IMR-90 (cell line): ENCODE measurements at regions not wholly inside any gene's neighbourhood (a gene's known extent, or its start where the extent isn't known, plus 50 kb on each side); places are given as distances from the start of the nearest gene placed in this dataset.

Experiments
- ATAC-seq: fragments of 200-7000 bp; cut with Tn5 transposase; 2 replicates; pipeline ENCODE4 v1.9.1; 2020; ENCODE audit warnings: low read depth, mild to moderate bottlenecking, moderate library complexity
- BruUV-seq: library from RNA; stranded (reverse); fragments of 400-500 nt; replicated peaks from 2 replicates; lab custom pipeline; 2021; lab: Mats Ljungman, UMichigan
- CTCF ChIA-PET: fragments of 300-600 bp; formaldehyde crosslinking; extraction: SDS; loops from one replicate; lab custom pipeline; 2021; ENCODE audit warnings: antibody characterized with exemption; lab: Yijun Ruan, JAX
- POLR2A ChIA-PET: fragments of 300-600 bp; sonication (Branson Sonifier 250); formaldehyde crosslinking; loops from one replicate; lab custom pipeline; 2022; ENCODE audit warnings: antibody characterized with exemption; ENCODE audit not compliant: unreplicated experiment; lab: Charles Lee
- DNase-seq: peaks from one replicate; pipeline ENCODE4 v3.0.0; 2013
- H2AFZ ChIP-seq: replicated peaks from 2 replicates; pipeline ENCODE3; 2013; ENCODE audit warnings: low read length, mild to moderate bottlenecking; ENCODE audit not compliant: poor library complexity
- H2AK5ac ChIP-seq: 2 replicates; pipeline ENCODE4 v1.6.1; 2013; ENCODE audit warnings: low read depth, low read length, inconsistent platforms
- H2AK9ac ChIP-seq: replicated peaks from 2 replicates; pipeline ENCODE3; 2013; ENCODE audit warnings: mild to moderate bottlenecking, low read depth, low read length, moderate library complexity; ENCODE audit not compliant: poor library complexity
- H2BK120ac ChIP-seq: 2 replicates; pipeline ENCODE4 v1.6.1; 2013; ENCODE audit warnings: low read depth, low read length, inconsistent platforms
- H2BK15ac ChIP-seq: 3 replicates; pipeline ENCODE4 v1.6.1; 2013; ENCODE audit warnings: low read depth, low read length, inconsistent platforms
- H2BK20ac ChIP-seq: 2 replicates; pipeline ENCODE4 v1.6.1; 2013; ENCODE audit warnings: low read depth, mild to moderate bottlenecking, inconsistent platforms, low read length, moderate library complexity
- H2BK5ac ChIP-seq: 2 replicates; pipeline ENCODE4 v1.6.1; 2013; ENCODE audit warnings: mild to moderate bottlenecking, low read depth, low read length, inconsistent platforms; ENCODE audit not compliant: poor library complexity, severe bottlenecking
- H3K14ac ChIP-seq: replicated peaks from 2 replicates; pipeline ENCODE4 v1.6.1; 2013; ENCODE audit warnings: low read depth, low read length, inconsistent platforms
- H3K18ac ChIP-seq: 2 replicates; pipeline ENCODE4 v1.6.1; 2013; ENCODE audit warnings: low read depth, low read length, control low read depth
- H3K23ac ChIP-seq: 2 replicates; pipeline ENCODE4 v1.6.1; 2013; ENCODE audit warnings: low read depth, low read length, inconsistent platforms
- H3K27ac ChIP-seq: 2 replicates; pipeline ENCODE4 v1.5.1; 2013; ENCODE audit warnings: mild to moderate bottlenecking, control low read depth, low read length; ENCODE audit not compliant: insufficient read depth
- H3K27me3 ChIP-seq: 2 replicates; pipeline ENCODE4 v1.6.1; 2013; ENCODE audit warnings: low read length; ENCODE audit not compliant: control insufficient read depth, insufficient read depth
- H3K36me3 ChIP-seq: 2 replicates; pipeline ENCODE4 v1.6.1; 2013; ENCODE audit warnings: low read length, mixed read lengths; ENCODE audit not compliant: control insufficient read depth, insufficient read depth
- H3K4ac ChIP-seq: 2 replicates; pipeline ENCODE4 v1.6.1; 2013; ENCODE audit warnings: low read depth, low read length, inconsistent platforms
- H3K4me1 ChIP-seq: 2 replicates; pipeline ENCODE4 v1.6.1; 2013; ENCODE audit warnings: low read length, mixed read lengths; ENCODE audit not compliant: control insufficient read depth, insufficient read depth
- H3K4me2 ChIP-seq: 2 replicates; pipeline ENCODE4 v1.6.1; 2013; ENCODE audit warnings: low read depth, mild to moderate bottlenecking, control low read depth, low read length, moderate library complexity
- H3K4me3 ChIP-seq: 2 replicates; pipeline ENCODE4 v1.5.1; 2013; ENCODE audit warnings: low read depth, mild to moderate bottlenecking, control low read depth, low read length, moderate library complexity; ENCODE audit not compliant: insufficient read depth
- H3K56ac ChIP-seq: 2 replicates; pipeline ENCODE4 v1.6.1; 2013; ENCODE audit warnings: low read length, inconsistent platforms; ENCODE audit not compliant: insufficient read depth; ENCODE audit errors: extremely low read depth
- H3K79me1 ChIP-seq, 2 experiments: 2 replicates each; pipeline ENCODE4 v1.6.1; 2013; ENCODE audit warnings: low read length in 2 of 2, inconsistent platforms in 1 of 2, low read depth in 1 of 2
- H3K9ac ChIP-seq: 2 replicates; pipeline ENCODE4 v1.6.1; 2013; ENCODE audit warnings: low read depth, low read length, control low read depth
- H3K9me1 ChIP-seq: 2 replicates; pipeline ENCODE4 v1.6.1; 2013; ENCODE audit warnings: low read length, inconsistent platforms; ENCODE audit not compliant: insufficient read depth
- H3K9me3 ChIP-seq: 2 replicates; pipeline ENCODE4 v1.6.1; 2013; ENCODE audit warnings: low read length; ENCODE audit not compliant: control insufficient read depth, insufficient read depth
- H4K20me1 ChIP-seq: 2 replicates; pipeline ENCODE4 v1.6.1; 2013; ENCODE audit warnings: low read length, inconsistent platforms; ENCODE audit not compliant: insufficient read depth
- H4K5ac ChIP-seq: 2 replicates; pipeline ENCODE4 v1.6.1; 2013; ENCODE audit warnings: mild to moderate bottlenecking, low read depth, low read length, control low read depth
- H4K8ac ChIP-seq, 2 experiments: 2 replicates each; pipeline ENCODE4 v1.6.1; 2013; ENCODE audit warnings: low read depth in 2 of 2, low read length in 2 of 2, control low read depth in 1 of 2, inconsistent platforms in 1 of 2
- H4K91ac ChIP-seq: 2 replicates; pipeline ENCODE4 v1.6.1; 2013; ENCODE audit warnings: low read depth, low read length, inconsistent platforms; ENCODE audit not compliant: insufficient read depth
- BHLHE40 ChIP-seq: fragments of 150-350 bp; IDR thresholded peaks from 2 replicates; pipeline ENCODE4 v1.6.1; 2016; ENCODE audit warnings: mild to moderate bottlenecking, low read depth, low read length
- CEBPB ChIP-seq: IDR thresholded peaks from 2 replicates; pipeline ENCODE4 v1.6.1; 2012; ENCODE audit warnings: low read depth, low read length, improper control_type of control experiment
- CHD1 ChIP-seq: IDR thresholded peaks from 2 replicates; pipeline ENCODE4 v1.6.1; 2012; ENCODE audit warnings: low read depth, low read length, improper control_type of control experiment
- ELK1 ChIP-seq: fragments of 150-350 bp; IDR thresholded peaks from 2 replicates; pipeline ENCODE4 v1.6.1; 2016; ENCODE audit warnings: low read depth, mild to moderate bottlenecking, low read length, moderate library complexity, borderline replicate concordance
- FOS ChIP-seq: fragments of 150-350 bp; IDR thresholded peaks from 2 replicates; pipeline ENCODE4 v1.6.1; 2016; ENCODE audit warnings: low read depth, low read length
- MAFK ChIP-seq: IDR thresholded peaks from 2 replicates; pipeline ENCODE4 v1.6.1; 2012; ENCODE audit warnings: low read depth, low read length, improper control_type of control experiment
- MAZ ChIP-seq: IDR thresholded peaks from 2 replicates; pipeline ENCODE4 v1.6.1; 2012; ENCODE audit warnings: low read depth, mild to moderate bottlenecking, low read length, improper control_type of control experiment, moderate library complexity, borderline replicate concordance
- MXI1 ChIP-seq: IDR thresholded peaks from 2 replicates; pipeline ENCODE4 v1.6.1; 2012; ENCODE audit warnings: low read depth, mild to moderate bottlenecking, low read length, moderate library complexity, borderline replicate concordance
- RAD21 ChIP-seq: IDR thresholded peaks from 2 replicates; pipeline ENCODE4 v1.6.1; 2012; ENCODE audit warnings: low read length, improper control_type of control experiment
- RCOR1 ChIP-seq: IDR thresholded peaks from 2 replicates; pipeline ENCODE4 v1.6.1; 2012; ENCODE audit warnings: mild to moderate bottlenecking, low read length, improper control_type of control experiment; ENCODE audit not compliant: insufficient replicate concordance
- RFX5 ChIP-seq: IDR thresholded peaks from 2 replicates; pipeline ENCODE4 v1.8.0; 2012; ENCODE audit warnings: low read depth, mild to moderate bottlenecking, low read length, moderate library complexity
- SMC3 ChIP-seq: fragments of 150-350 bp; IDR thresholded peaks from 2 replicates; pipeline ENCODE4 v1.6.1; 2016; ENCODE audit warnings: low read depth, mild to moderate bottlenecking, antibody characterized with exemption, low read length, moderate library complexity
- USF2 ChIP-seq: fragments of 150-350 bp; IDR thresholded peaks from 2 replicates; pipeline ENCODE4 v1.6.1; 2017; ENCODE audit warnings: mild to moderate bottlenecking, antibody characterized with exemption, low read length, low read depth
- WGBS, 2 experiments: methylation state at CpG; one replicate each; pipeline versions ENCODE4 v1.1.5 to v1.1.7; 2013; ENCODE audit warnings: missing lambda C conversion rate in 2 of 2; ENCODE audit not compliant: insufficient read length in 1 of 2; ENCODE audit errors: extremely low coverage in 2 of 2; 5-methylcytosine and 5-hydroxymethylcytosine counted together
- dilution Hi-C: fragments of 300-500 bp; cut with HindIII; formaldehyde crosslinking; loops from one replicate; pipeline ENCODE4 v1.14.3; 2018; ENCODE audit warnings: low sequenced_read_pairs; ENCODE audit not compliant: unreplicated experiment
- in situ Hi-C: fragments of 300-500 bp; cut with MboI; formaldehyde crosslinking; loops from 3 replicates; pipeline ENCODE4 v1.14.3; 2019; ENCODE audit warnings: low sequenced_read_pairs, inconsistent platforms, mixed read lengths
- intact Hi-C: fragments of 100-400 bp; cut with micrococcal nuclease; formaldehyde crosslinking; loops from 2 replicates; pipeline ENCODE4 v1.10.0; 2022

GRCh38 chr18:29560270-29560669, 1383.3 kb upstream of the CDH2 start:
- ATAC-seq = no peak

More at GRCh38 chr18:29560270-29560669, 1383.3 kb upstream of the CDH2 start:
- H3K4me2 ChIP-seq = no peak overlapping the region
- H3K9me1 ChIP-seq = no peaks in the 10 kb centered on the region
- H3K9me3 ChIP-seq = no peaks in the 10 kb centered on the region
- H3K27ac ChIP-seq = no peak overlapping the region
- no peak overlapping the region for H3K4me3 ChIP-seq
- H4K91ac ChIP-seq = no peak overlapping the region
- ChIA-PET POLR2A (no interaction called here), CTCF (no interaction called here)
- dilution Hi-C loops (no loop called here), in situ Hi-C loops (no loop called here), intact Hi-C loops (no loop called here)
- H3K14ac ChIP-seq = no peak overlapping the region
- no peak overlapping the region for H2AFZ ChIP-seq
- no peak for TF ChIP-seq USF2
- TF ChIP-seq CEBPB = no peak
- TF ChIP-seq CHD1 = no peak
- no peak for TF ChIP-seq RFX5
- no peak for TF ChIP-seq RAD21
- TF ChIP-seq MAZ = no peak
- TF ChIP-seq ELK1 = no peak
- no peak for TF ChIP-seq BHLHE40
- TF ChIP-seq MXI1 = no peak
- TF ChIP-seq SMC3 = no peak
- no peak for TF ChIP-seq MAFK
- TF ChIP-seq FOS = no peak
- TF ChIP-seq RCOR1 = no peak
- H3K27me3 ChIP-seq = no peaks in the 10 kb centered on the region
- H4K20me1 ChIP-seq = no peaks in the 10 kb centered on the region
- BruUV-seq = no TSS peak
- no peak overlapping the region for H3K9ac ChIP-seq
- H3K36me3 ChIP-seq = no peaks in the 10 kb centered on the region
- H3K23ac ChIP-seq = no peak overlapping the region
- H2BK20ac ChIP-seq = no peak overlapping the region
- no peak for DNase-seq
- H2BK120ac ChIP-seq = no peak overlapping the region
- no peak overlapping the region for H4K8ac ChIP-seq
- H2BK15ac ChIP-seq = no peak overlapping the region
- no peak overlapping the region for H4K5ac ChIP-seq
- no peak overlapping the region for H3K56ac ChIP-seq
- WGBS, 2 experiments = no CpG with 5 or more reads among the region's 1 CpG
- H2AK9ac ChIP-seq = no peak overlapping the region
- no peak overlapping the region for H3K18ac ChIP-seq
- H2BK5ac ChIP-seq = no peak overlapping the region
- H3K79me1 ChIP-seq = no peaks in the 10 kb centered on the region
- no peaks in the 10 kb centered on the region for H3K4me1 ChIP-seq
- H3K4ac ChIP-seq = no peak overlapping the region
- no peak overlapping the region for H2AK5ac ChIP-seq
